ENCODE measurements at regions not wholly inside any gene's neighbourhood (a gene's known extent, or its start where the extent isn't known, plus 50 kb on each side); places are given as distances from the start of the nearest gene placed in this dataset.
"Not testable (repeated sequence)": the region's sequence is repeated elsewhere in the genome, so short reads cannot be mapped to it uniquely, and the experiment has no call there.

DNA sequence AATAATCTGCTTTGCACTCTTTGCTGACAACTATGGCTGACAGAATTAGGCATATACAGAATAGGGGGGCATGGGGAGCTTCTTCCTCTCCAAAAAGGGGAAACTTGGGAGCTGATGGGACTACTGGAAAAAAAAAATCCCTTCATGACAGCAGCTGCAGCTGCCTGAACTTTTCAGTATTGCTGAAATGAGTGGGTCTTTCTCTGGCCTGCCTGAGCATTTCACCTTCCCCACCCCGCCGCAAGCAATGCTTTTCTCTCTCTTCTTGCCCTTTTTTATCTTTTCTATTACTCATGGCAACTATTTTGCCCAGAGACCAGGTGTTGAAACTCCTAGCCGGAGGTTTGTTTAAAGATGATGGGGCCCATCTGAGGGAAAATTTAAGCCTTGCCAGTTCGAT, 244.9 kb downstream of the SEMA3D start:
- DNase-seq (ENCODE audit: insufficient read length, low spot score) (no peak), FAIRE-seq (no peak)

DNA sequence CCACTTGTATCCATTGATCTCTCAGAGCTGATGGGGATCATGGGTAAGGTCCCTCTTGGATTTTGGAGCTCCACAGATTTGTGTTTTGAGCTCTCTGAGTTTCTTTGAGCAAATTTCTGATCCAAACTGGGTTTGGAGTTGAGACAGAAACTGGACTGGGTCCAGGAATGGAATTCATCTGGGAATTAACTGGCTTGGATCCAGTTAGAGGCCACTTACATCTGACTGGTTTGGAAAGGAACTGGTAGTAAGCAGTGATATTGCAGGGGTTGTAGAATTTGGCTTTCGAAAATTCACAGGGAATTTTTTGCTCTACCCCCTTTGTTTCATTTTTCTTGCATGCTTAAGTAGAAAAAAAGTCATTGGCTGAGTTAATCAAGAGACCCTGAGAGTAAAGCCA, 245.6 kb downstream of the SEMA3D start:
- DNase-seq (ENCODE audit: insufficient read length, low spot score) (no peak), FAIRE-seq (no peak)

DNA sequence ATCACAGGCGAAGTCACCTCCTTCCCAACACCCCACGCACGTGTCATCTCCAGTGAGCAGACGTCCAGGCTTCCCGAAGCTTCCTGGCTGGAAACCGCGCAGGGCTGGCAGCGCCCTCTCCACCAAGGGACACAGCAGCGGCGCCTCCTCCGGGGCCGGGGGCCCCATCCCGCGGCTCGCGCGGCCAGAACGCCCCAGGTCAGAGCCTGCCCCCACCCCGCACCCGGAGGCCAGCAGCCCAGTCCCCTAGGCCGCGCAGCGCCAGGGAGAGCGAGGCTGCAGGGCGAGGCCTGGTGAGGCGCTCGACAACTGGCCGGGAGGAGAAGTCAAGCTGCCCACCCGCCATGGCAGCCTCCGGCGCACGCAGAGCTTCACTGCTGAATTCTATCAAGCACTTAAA, 247.0 kb downstream of the SEMA3D start:
- DNase-seq (ENCODE audit: insufficient read length, low spot score) (no peak), FAIRE-seq (no peak)

DNA sequence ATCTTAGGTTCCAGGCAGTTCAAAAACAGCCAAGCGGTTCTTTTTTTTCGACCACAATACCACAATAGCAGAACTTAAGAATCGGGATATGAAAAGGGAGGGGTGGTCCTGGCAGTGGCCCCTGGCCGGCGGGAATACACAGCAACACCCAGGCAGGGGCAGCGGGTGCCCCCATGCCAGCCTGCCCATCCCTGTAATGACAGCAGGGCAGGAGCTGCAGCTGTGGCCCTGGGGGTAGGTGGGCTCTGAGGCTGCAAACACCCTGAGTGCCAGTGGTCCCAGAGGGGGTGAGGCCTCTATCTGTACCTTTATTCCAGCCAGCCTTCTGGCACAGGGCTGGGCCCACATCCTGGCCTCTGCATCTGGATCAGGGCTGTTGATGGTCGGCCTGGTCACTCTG, 247.4 kb downstream of the SEMA3D start:
- no peak for FAIRE-seq
- no peak for DNase-seq (ENCODE audit: insufficient read length, low spot score)

GRCh38 chr7:84924353-84924752, 262.5 kb downstream of the SEMA3D start:
- no peak for FAIRE-seq
- no peak for DNase-seq (ENCODE audit: insufficient read length, low spot score)

- DNase-seq (ENCODE audit: insufficient read length, low spot score) (no peak), FAIRE-seq (no peak)
Measured at GRCh38 chr7:84923348-84923747, 263.5 kb downstream of the SEMA3D start.

GRCh38 chr7:84921154-84921553, 265.7 kb downstream of the SEMA3D start:
- no peak for FAIRE-seq
- no peak for DNase-seq (ENCODE audit: insufficient read length, low spot score)

DNA sequence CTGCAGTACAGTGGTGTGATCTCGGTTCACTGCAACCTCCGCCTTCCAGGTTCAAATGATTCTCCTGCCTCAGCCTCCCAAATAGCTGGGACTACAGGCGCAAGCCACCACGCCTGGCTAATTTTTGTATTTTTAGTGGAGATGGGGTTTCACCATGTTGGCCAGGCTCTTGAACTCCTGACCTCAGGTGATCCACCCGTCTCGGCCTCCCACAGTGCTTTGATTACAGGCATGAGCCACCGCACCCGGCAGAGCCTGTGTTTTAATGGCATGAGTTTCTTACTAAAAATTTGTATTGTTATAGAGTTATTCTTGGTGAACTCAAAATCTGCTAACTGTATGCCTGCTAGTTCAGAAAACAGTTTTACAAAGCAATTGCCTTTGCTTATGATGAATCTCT, 269.9 kb downstream of the SEMA3D start:
- FAIRE-seq; DNase-seq (ENCODE audit: insufficient read length, low spot score): not testable (repeated sequence)

DNA sequence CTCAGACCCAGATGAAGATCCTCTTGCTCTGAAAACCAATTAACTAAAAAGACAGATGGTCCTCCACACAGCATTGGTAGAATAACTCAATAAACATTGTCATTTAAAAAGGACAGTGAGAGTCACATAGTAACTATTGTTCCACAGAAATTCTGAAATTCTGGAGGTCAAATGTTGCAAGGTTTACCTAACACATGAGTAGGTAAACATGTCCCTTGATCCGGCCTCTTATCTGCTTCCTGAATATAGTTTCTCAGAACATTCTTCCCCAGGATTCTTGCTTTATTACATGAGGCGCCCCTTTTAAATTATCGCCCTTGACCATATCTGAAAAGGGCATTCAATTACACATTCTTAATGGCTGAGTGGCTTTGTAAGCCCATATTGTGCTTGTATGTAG, 270.7 kb downstream of the SEMA3D start:
- FAIRE-seq = no peak
- DNase-seq (ENCODE audit: insufficient read length, low spot score) = no peak

- DNase-seq (ENCODE audit: insufficient read length, low spot score) (no peak), FAIRE-seq (no peak)
Measured at GRCh38 chr7:84914598-84914997, 272.3 kb downstream of the SEMA3D start.

- FAIRE-seq (no peak), DNase-seq (ENCODE audit: insufficient read length, low spot score) (no peak)
Measured at GRCh38 chr7:84913731-84914130, 273.1 kb downstream of the SEMA3D start.

- FAIRE-seq = no peak
- DNase-seq (ENCODE audit: insufficient read length, low spot score) = no peak
Measured at GRCh38 chr7:84912993-84913635, 273.7 kb downstream of the SEMA3D start.

- DNase-seq (ENCODE audit: insufficient read length, low spot score) (no peak), FAIRE-seq (no peak)
Measured at GRCh38 chr7:84912537-84912936, 274.3 kb downstream of the SEMA3D start.

DNA sequence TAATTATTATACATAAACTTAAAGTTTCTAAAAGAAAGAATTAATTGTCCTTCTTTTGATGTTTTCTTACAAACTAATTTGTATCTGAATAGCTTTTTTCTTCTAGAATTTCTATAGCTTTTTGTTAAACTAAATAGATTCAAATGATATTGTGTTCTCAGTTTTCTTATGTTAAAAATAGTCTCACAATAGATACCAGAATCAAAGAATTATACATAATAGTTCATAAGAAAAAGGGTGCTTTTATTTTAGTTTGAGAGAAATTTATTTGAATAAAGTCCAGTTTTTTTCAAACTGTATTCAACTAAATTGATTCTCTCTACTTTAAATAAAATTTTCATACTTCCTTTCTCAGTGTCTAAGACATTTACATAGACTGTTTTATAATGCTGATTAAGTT, 274.8 kb downstream of the SEMA3D start:
- DNase-seq (ENCODE audit: insufficient read length, low spot score) (no peak), FAIRE-seq (no peak)

- no peak for DNase-seq (ENCODE audit: insufficient read length, low spot score)
- FAIRE-seq = no peak
Measured at GRCh38 chr7:84911077-84911476, 275.8 kb downstream of the SEMA3D start.

DNA sequence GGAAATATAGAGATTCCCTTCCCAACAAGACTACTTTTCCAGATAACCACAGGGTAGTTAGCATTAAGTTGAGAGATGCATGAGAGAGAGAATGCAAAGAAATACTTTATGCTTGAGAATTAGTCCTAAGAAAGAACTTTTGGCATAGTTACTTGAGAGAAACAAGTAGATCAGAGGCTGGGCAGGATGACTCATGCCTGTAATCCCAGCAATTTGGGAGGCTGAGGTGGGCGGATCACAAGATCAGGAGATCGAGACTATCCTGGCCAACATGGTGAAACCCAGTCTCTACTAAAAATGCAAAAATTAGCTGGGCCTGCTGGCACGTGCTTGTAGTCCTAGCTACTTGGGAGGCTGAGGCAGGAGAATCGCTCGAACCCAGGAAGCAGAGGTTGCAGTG, 276.5 kb downstream of the SEMA3D start:
- not testable (repeated sequence) for DNase-seq (ENCODE audit: insufficient read length, low spot score); FAIRE-seq

- FAIRE-seq (no peak), DNase-seq (ENCODE audit: insufficient read length, low spot score) (no peak)
Measured at GRCh38 chr7:84908196-84908793, 278.6 kb downstream of the SEMA3D start.

DNA sequence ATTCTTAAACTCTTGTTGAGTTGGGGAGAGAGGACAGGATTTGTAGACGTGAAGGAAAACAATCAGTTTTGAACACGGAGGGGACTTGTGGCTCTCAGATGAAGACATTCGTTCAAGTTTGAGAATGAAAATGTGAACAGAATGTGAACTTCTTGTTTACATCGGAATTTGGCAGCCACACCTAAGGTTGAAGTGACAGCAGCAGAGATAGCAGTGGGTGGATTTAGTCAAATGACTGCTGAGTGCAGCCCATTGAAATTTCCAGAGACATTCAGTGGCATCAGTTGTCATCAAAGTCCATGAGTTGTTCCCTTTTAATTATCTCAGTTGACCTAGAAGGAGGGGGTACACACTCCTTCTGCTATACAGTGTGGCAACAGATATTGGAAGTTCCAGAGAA, 280.0 kb downstream of the SEMA3D start:
- DNase-seq (ENCODE audit: insufficient read length, low spot score) (no peak), FAIRE-seq (no peak)

- DNase-seq (ENCODE audit: insufficient read length, low spot score) = no peak
- no peak for FAIRE-seq
Measured at GRCh38 chr7:84904561-84904960, 282.3 kb downstream of the SEMA3D start.

- DNase-seq (ENCODE audit: insufficient read length, low spot score) (no peak), FAIRE-seq (no peak)
Measured at GRCh38 chr7:84901366-84901765, 285.5 kb downstream of the SEMA3D start.

DNA sequence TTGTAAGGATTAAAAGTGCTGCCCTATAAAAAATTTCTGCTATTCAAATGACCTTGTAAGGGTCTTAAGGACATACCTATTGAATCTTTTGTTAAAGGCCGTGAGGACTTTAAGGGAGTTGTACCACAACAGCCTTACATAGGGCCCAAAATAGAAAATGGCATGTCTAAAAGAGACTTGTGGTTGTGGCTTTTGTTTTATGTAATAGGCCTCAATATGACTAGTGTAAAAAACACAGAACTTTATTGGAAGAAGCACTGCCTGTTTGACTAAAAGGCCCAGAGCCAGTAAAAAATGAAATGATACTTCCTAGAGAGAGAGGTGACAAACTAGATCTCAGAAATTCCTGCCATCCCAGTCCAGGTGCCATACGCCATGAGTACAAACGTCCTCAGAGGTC, 286.6 kb downstream of the SEMA3D start:
- DNase-seq (ENCODE audit: insufficient read length, low spot score) (no peak), FAIRE-seq (no peak)

DNA sequence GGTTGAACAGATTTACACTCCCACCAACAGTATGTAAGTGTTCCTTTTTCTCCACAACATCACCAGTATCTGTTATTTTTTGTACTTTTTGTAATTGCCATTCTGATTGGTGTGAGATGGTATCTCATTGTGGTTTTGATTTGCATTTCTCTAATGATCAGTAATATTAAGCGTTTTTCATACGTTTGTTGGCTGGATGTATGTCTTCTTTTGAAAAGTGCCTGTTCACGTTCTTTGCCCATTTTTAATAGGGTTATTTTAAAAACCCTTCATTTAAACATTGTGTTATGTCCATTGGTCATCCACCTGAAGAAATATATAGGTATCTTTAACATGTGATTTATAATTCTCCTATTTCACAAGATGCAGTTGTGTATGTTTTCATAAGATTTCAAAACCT, 291.3 kb downstream of the SEMA3D start:
- DNase-seq (ENCODE audit: insufficient read length, low spot score) (no peak), FAIRE-seq (no peak)

DNA sequence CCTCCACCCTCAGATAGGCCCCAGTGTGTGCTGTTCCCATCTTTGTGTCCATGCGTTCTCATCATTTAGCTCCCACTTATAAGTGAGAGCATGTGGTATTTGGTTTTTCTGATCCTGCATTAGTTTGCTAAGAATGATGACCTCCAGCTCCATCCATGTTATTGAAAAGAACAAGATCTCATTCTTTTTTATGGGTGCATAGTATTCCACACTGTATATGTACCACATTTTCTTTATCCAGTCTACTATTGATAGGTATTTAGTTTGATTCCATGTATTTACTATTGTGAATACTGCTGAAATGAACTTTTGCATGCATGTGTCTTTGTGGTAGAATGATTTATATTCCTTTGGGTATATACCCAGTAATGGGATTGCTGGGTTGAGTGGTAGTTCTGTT, 303.3 kb downstream of the SEMA3D start:
- not testable (repeated sequence) for FAIRE-seq; DNase-seq (ENCODE audit: insufficient read length, low spot score)

All from HTR-8/SVneo (cell line).